Middle frontal gyrus (tissue), 1 donor: ENCODE measurements at regions not wholly inside any gene's neighbourhood (a gene's known extent, or its start where the extent isn't known, plus 50 kb on each side); places are given as distances from the start of the nearest gene placed in this dataset.

Experiments used
- DNase-seq: peaks from one replicate; pipeline ENCODE4 v3.0.0-alpha.2; 2015; ENCODE audit warnings: low spot score; ENCODE audit errors: extremely low spot score

DNA sequence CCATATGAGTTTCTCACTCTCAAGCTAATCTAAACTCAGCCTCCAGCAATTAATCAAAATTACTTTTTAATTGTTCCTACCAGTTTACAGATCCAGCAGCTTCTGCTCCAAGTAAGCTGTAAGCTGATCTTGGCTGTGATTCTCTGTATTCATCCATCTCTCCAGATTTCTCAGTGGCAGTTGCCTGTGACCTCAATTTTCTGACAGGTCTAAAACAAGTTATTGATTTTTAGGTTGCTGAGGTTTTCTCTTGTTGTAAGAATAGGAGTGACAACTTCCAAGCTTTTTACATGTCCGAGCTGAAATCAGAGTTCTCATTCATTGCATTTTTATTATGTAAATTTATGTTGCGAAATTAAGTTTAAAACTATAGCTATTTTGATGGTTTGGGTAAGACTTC is 1044.4 kb downstream of the PLA2G4A start:
- DNase-seq: no peak

DNA sequence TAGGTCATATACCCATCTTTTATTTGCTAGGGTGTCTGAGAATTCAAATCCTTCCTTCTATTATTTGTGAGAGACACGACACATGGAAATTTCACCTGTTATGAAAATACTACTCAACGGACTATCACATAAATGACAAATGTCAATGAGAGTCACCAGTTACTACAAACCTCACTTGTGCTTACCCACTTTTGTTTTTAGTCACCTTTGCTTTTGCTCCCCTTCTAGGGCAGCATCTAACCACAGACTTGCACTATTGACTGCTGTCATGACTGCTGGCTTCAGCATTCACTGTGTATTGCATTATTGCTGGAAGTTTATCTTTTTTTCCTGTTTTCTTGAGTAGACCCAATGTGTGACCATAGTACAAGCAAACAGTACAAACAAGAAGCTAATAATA is 1048.0 kb downstream of the PLA2G4A start:
- DNase-seq: no peak

DNA sequence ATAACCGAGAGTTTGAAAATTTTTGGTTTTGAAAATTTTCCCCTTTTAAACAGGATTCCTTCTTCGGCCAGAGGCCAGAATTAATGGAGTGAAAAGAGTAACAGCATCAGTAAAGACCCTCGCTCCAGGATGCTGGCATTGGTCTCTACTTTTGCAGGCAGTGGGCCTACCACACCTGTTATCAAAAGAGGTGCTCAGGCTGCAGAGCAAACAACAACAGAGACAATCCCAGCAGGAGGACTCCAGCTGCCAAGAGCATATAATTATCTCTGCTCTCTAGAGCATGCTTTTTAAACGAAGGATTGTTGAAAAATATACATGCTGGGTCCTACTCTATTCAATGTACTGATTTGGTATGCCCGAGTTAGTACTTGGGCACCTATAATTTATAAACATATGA is 1048.5 kb downstream of the PLA2G4A start:
- no peak for DNase-seq

DNA sequence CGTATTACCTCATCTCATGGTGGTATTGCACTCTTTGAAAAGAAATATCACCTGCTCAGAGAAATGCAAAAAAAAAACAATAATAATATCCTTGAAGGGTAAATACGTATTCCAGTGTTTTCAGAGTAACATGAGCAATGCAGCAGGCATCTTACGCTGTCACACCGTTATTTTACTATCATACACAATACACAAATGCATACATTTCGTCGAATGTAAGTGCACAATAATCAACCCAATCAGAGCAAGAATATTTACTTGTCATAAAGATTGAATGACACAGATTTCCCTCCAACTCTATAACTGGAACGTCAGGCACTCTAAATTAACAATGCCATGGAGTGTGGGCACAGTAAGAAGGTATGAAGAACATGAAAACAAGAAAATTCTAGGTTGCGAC is 1050.1 kb downstream of the PLA2G4A start:
- DNase-seq: no peak

DNA sequence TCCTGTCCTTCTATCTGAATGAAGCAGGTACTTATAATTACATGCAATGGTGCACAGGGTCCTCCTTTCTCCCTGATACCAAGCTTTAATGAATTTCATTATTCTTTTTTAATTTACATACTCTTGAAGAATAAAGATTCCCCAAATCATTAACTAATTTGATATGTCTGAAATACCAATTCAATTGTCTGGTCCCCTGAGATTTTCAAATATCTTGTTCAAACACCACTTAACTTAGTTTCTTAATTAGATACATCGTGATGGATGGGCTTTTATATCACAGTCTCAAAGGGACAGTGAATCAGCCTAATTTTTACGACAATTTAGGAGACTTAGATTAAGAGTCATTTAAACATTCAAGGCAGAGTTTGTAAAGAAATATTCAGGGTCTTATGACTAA is 1054.6 kb downstream of the PLA2G4A start:
- no peak for DNase-seq

DNA sequence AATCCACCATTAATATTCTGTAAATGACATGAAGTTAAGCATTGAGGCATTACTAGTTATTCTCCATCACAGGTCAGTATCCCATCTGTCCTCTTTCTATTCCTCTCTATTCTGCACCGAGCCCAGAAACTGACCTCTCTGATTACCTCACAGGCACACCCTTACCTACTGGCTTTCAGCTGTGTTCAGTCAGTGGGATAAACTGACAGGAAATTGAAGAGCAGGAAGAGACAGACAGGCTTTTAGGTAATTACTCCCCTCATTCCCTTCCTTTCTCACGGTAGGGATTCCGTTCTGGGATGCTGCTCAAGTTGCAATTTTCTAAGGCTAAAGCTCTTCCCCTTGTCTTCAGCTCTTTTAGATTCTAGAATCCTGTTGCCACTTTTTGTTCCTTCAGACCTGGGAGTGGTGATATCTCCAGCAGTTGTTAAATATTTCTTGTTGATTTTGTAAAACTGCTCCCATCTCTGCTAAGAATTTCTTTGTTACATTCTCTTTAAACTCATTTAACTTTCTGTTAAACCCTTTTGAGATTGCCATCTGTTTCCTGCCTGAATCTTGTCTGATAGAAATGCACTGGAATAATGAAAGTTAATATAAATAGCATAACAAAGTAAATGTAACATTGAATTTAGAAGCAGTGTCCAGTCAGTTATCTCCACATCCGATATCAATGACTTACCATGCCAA is 1063.4 kb downstream of the PLA2G4A start:
- DNase-seq: no peak

DNA sequence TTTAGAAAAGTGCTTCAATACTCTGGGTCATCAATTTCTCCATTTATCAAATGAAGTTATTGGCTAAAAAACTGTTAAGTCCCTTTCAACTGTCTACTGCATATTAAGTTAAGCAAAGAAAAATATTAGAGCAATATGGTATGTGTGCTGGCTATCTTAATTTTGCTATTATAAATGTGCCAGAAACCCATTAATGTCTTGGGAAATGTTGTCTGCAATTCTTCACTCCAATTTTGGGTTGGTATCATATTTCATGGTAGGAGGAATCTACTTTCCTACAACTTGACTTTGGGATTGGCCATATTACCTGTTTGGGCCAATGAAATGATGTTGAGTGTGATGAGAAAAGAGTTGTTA is 1063.9 kb downstream of the PLA2G4A start:
- DNase-seq: no peak

DNA sequence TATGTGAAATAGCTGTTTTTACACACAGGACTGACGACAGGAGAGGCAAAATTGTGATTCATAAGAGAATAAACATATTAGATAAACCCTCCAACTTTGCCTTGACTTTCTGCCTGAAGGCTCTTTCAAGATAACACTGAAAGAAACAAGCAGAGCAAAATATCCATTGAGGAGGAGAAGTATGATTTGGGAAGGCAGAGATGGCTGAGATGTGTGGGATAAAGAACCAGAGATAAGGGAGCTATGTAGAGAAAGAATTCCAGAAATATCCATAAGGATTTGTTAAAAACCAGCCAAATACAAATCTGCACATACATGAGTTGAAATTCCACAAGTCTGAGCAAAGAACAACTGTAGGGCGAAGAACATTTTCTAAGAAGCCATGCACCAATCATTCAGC is 1064.7 kb downstream of the PLA2G4A start:
- DNase-seq: no peak

DNA sequence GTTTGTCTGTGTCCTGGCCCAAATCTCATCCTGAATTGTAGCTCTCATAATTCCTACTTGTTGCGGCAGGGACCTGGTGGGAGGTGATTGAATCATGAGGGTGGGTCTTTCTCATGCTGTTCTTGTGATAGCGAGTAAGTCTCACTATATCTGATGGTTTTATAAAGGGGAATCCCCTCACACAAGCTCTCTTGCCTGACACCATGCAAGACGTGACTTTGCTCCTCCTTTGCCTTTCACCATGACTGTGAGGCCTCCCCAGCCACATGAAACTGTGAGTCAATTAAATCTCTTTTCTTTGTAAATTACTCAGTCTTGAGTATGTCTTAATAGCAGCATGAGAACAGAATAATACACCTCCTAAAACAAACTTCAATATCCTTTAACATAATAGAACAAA is 1065.6 kb downstream of the PLA2G4A start:
- DNase-seq: no peak

DNA sequence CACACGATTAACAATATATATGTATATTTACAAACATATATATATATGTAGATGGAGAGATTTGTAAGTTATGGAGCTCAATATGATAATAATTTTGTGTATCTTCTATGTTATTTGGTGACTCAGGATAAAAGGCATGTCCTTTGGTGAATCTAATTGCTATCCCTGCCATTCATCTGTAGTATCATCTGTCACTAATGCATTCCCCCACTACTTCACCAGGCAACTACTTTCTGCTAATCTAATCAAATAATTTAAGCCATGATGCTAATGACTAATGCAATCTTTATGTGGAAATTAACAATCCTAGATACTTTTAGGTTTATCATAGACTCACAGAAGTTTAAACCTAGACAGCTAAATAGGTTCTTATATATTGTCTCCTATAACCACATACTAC is 1074.5 kb downstream of the PLA2G4A start:
- DNase-seq: no peak

DNA sequence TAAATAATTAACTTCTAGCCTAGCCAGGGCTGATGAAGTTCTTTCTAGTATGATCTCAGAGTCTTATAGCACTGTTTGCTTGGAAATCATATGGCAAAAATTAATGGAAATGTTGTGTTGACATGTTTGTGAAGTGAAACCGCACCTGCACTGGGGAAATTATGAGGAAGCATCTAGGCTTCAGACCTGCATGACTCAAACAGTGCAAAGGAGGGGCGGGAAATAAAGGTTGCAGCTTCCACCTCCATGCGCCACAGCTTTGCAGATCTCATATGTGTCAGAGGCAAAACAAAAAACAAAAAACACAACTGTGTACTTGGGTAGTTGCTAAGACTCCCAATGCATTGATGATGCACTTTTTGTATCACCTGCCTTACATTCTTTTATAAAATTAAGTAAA is 1080.6 kb downstream of the PLA2G4A start:
- DNase-seq: no peak

DNA sequence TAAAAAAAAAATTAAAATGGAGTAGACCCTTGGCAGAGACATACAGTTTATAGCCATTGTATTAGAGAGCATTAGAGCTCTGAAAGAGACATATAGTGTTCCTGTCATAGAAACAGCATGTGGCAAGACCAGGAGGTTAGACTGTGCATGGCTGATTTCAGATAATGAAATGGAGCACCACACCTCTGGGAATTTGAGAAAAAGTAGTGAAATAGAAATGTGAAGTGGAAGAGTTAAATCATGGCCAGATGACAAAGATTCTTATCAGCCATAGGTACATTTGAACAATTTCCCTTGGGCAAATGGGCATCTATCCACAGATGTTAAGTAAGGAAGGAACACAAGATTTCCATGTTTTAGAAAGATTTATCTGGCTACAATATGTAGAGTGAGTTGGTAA is 1083.1 kb downstream of the PLA2G4A start:
- no peak for DNase-seq

DNA sequence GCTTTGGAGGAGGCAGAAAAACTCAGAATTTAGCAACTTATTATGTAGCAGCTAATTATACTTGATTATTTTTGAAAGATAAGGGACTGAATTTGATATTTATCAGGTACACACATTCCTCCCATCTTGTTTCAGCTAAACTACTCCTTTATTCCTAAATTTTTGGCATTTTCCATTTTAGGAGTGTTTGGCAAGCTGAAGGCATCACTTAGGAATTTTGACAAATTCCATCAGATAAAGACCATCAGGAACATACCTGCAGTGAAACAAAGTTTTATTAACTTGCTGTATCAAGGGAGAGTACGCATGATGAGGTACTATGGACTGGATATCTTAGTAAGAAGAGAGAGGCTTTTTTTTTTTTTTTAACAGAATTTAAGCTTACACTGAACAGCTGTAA is 1092.2 kb downstream of the PLA2G4A start:
- no peak for DNase-seq

DNA sequence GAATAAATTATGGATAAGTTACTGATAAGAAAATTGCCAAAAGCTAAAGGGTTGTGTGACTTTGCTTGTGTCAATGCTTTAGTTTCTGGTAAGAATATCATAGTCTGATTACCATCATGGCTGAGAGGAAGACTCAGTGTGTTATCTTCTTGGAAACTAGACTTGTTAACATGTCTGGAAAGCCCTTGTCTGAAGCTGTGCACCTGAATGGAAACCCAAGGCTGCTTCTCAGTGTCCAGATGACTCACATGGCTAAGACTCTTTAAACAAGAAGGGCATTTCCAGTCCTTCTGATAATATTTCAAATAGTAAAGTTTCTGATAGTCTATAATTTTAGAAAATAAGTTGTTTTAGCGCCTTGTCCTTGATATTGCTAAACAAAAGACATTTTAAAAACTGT is 1092.7 kb downstream of the PLA2G4A start:
- no peak for DNase-seq

DNA sequence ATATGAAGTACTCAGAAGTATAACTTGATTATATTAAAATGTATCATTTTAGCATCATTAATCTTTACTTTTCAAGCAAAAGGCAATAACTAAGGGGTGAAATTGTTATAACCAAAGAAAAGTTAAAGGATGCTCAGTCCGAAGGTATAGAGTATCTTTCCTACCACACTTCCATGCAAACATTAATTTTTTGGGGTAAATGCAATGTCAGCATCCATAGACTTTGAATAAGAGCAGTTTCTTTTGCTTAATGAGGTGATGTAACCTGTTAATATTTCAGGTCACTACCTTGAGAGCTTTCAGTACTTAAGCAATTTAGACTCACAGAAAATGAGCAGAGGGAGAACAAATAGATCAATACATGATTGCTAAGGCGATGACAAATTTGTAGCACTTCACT is 1093.5 kb downstream of the PLA2G4A start:
- DNase-seq: no peak

DNA sequence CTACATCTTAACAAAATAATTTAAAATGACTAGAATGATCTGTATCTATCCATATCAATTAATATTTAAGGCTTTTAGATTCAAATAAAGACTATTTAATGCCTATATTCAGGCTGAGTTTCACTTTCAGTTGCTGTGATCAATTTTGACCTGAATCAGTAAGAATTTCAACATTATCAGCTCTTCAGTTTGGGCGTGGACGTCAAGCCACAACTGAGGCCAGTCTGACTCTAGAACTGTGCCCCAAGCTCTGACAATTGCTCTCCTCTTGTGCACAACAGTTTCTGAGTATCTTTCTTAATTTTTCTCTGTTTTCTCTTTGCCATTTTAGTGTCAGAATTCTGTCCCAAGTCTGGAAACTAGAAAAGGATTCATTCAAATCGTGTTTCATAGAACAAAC is 1095.5 kb downstream of the PLA2G4A start:
- DNase-seq: no peak

DNA sequence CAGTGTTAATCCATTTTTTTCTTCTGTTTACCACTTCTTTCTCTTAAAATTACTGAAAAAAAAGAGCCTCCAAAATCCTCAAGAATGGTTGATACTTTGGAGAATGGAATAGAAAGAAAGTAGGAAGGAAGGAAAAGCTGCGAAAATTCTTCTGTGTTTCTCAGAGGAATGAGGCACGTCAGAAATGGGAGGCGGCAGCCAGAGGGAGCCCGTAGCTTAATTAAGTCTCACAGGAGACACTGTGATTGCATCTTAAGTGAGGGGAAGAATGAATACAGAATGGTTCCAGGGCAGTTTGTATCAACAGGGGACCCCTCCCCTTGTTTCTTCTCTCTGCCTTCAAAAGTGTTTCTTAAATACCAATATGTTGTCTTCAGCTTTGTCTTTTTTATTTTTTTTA is 1099.5 kb downstream of the PLA2G4A start:
- DNase-seq: no peak

DNA sequence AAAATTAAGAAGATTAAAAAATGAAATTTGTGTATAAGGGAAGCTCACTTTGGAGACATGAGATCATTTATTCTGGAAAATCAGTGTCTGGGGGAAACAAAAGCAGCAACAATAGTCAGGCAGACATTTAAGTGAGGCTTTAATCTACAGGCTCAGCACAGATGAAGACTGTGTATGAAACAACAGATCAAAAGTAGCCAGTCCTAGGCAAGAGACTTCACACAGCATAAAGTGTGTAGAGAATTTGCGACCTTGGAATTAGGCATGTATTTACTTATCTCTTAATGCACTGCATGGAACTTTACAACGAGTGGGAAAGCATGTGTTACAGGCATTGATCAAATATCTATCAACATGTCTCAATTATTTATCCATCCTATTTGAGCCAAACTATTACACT is 1099.9 kb downstream of the PLA2G4A start:
- DNase-seq: no peak

DNA sequence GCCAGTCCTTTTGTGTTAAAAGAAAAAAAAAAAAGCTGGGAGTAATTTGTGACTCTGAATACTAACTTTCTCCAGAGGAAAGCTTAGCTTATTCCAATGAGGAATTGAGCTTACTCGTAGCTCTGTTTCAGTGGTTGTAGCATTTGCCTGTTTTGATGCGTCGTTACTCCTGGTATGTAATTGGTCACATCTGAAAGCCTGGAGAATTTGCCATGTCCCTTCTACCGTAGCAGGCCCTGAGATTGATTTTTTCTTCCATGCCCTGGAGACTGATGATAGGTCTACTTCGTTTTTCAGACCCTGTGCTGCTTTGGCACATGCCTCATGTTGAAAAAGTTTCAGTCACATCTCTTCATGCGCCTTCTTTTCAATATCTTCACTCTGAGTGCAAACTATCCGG is 1103.0 kb downstream of the PLA2G4A start:
- DNase-seq: no peak

DNA sequence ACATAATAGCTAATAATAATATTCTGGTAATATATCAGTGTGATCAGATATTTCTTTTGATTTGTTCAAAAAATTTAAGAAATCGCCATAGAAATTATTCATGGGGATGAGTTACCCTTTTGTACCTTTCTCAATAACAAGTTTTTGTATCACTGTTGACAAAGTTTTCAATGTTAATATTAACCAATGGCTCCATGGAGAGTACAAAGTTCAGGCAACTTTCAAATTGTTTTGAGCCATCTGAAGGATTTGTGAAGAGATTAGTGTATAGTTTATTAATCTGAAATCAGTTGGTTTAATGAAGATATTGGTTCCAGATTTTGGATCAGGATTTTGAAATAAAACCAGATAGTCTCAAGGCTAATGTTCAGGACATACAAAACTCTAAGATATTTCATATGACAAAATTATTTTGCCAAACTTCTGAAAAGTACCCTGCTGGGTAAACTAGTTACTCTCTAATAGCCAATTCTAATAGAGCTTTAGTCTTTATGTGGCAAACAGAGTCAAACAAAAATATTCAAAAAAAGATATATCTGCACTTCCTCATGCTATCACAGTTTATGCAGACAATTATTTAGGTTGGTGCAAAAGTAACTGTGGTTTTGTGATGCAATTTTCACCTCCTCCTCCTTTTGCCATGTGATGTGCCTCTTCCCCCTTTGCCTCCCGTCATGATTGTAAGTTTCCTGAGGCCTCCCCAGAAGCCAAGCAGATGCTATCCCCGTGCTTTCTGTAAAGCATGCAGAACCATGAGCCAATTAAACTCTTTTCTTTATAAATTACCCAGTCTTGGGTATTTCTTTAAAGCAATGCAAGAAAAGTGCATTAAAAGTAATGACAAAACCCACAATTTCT is 1105.0 kb downstream of the PLA2G4A start:
- no peak for DNase-seq

DNA sequence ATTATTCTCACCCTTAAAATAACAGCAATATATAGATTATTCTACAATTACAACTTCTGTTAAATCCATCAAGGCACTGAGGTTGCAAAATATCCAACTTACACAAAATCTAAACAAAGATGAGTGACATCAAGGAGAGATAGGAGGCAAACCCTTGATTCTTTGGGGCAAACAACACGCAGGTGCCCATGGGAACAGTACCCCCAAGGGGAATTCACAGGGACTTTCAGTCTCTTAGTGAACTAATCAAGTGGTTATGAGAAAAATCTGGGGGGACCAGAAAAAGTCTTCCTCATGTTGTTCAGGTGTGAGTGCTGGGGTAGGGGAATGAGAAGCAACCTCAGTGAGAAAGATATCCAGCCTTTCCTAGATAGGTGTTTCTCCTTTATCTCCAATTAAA is 1107.9 kb downstream of the PLA2G4A start:
- no peak for DNase-seq

DNA sequence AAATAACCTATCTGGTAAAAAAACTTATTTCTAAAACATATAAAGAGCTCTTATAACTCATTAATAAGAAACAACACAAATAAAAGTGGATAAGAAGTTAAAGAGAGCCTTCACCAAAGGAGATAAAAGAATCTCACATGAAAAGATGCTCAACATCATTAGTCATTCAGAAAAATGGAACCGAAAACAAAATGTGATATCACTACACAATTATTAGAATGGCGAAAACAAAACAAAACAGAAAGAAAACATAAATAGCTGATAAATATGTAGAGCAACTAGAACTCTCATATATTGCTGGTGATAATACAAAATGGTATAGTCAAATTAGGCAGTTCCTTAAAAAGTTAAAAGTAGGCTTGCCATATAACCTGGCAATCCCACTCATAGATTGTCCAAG is 1109.3 kb downstream of the PLA2G4A start:
- DNase-seq: no peak

DNA sequence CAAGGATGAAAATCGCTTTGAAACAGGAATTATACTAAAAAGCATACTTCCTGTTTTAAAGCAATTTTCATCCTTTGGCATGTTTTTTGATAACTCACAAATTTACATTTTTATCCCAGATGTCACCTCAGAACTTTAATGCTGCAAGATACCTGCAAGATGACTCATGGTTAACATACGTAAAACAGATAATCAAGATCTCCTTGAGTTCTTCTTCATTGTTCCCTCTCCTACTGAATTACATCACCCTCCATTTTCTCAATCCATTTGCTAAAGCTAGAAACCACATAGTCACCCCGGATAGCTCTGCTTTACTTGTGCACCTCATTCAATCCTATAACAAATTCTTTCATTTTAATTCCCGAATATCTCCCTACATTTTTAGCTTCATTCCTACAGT is 1114.2 kb downstream of the PLA2G4A start:
- DNase-seq: no peak
